Vagina (tissue), 2 donors: ENCODE measurements at regions not wholly inside any gene's neighbourhood (a gene's known extent, or its start where the extent isn't known, plus 50 kb on each side); places are given as distances from the start of the nearest gene placed in this dataset.
"Not testable (repeated sequence)": the region's sequence is repeated elsewhere in the genome, so short reads cannot be mapped to it uniquely, and the experiment has no call there.

Experiments
- DNase-seq, 2 donors: peaks; one replicate each; pipeline ENCODE4 v3.0.0-alpha.2; 2017; ENCODE audit errors: extremely low spot score in 2 of 2
- H3K27ac ChIP-seq: fragments of 200-600 bp; sonication (generic); one replicate; pipeline ENCODE4 v1.5.1; 2019
- H3K27me3 ChIP-seq: fragments of 200-600 bp; sonication (generic); one replicate; pipeline ENCODE4 v1.5.1; 2019
- H3K36me3 ChIP-seq, 2 donors: fragments of 200-600 bp; sonication (generic); one replicate each; pipeline ENCODE4 v1.5.1; 2017 to 2019
- H3K4me1 ChIP-seq: fragments of 200-600 bp; sonication (generic); one replicate; pipeline ENCODE4 v1.5.1; 2019
- H3K4me3 ChIP-seq, 2 donors: fragments of 200-600 bp; sonication (generic); 1 replicate in 1 of 2; 2 replicates in 1 of 2; pipeline ENCODE4 v1.5.1; 2016 to 2019
- H3K9me3 ChIP-seq: fragments of 200-600 bp; sonication (generic); one replicate; pipeline ENCODE4 v1.5.1; 2019
- POLR2A ChIP-seq, 2 donors: fragments of 450-650 bp; IDR thresholded peaks; one replicate each; pipeline ENCODE4 v1.6.1; 2017; ENCODE audit warnings: antibody characterized with exemption in 2 of 2, mild to moderate bottlenecking in 2 of 2, moderate library complexity in 2 of 2
- POLR2AphosphoS5 ChIP-seq, 2 donors: sonication (generic); formaldehyde crosslinking; IDR thresholded peaks; one replicate each; pipeline ENCODE4 v1.9.0; 2017; ENCODE audit warnings: antibody characterized with exemption in 2 of 2, mild to moderate bottlenecking in 2 of 2, low read depth in 1 of 2; ENCODE audit not compliant: insufficient read depth in 1 of 2
- intact Hi-C: fragments of 100-400 bp; cut with DNase I; formaldehyde crosslinking; loops from one replicate; pipeline ENCODE4 v1.15.1; 2023
- TF ChIP-seq, protein P1 (sequence below), 3 experiments: fragments of 450-650 bp in 2 of 3; fragments of 200-600 bp in 1 of 3; sonication (generic) in 1 of 3; IDR thresholded peaks; one replicate each; pipeline ENCODE4 v1.5.1; 2017 to 2019; ENCODE audit warnings: antibody characterized with exemption in 3 of 3, mild to moderate bottlenecking in 2 of 3, moderate library complexity in 2 of 3

- no peaks in the 10 kb centered on the region for H3K4me1 ChIP-seq
- intact Hi-C loops = no loop called here
- no peak overlapping the region for H3K4me3 ChIP-seq
- no peak overlapping the region for H3K27ac ChIP-seq
- no peaks in the 10 kb centered on the region for H3K36me3 ChIP-seq
- H3K9me3 ChIP-seq = no peaks in the 10 kb centered on the region
- TF ChIP-seq POLR2A (IDR thresholded peaks at IDR 0.05) (no peak), POLR2AphosphoS5 (IDR thresholded peaks at IDR 0.05; ENCODE audit: insufficient read depth in 1 of 2, low read depth in 1 of 2) (no peak)
- TF ChIP-seq, protein P1, sequence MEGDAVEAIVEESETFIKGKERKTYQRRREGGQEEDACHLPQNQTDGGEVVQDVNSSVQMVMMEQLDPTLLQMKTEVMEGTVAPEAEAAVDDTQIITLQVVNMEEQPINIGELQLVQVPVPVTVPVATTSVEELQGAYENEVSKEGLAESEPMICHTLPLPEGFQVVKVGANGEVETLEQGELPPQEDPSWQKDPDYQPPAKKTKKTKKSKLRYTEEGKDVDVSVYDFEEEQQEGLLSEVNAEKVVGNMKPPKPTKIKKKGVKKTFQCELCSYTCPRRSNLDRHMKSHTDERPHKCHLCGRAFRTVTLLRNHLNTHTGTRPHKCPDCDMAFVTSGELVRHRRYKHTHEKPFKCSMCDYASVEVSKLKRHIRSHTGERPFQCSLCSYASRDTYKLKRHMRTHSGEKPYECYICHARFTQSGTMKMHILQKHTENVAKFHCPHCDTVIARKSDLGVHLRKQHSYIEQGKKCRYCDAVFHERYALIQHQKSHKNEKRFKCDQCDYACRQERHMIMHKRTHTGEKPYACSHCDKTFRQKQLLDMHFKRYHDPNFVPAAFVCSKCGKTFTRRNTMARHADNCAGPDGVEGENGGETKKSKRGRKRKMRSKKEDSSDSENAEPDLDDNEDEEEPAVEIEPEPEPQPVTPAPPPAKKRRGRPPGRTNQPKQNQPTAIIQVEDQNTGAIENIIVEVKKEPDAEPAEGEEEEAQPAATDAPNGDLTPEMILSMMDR (IDR thresholded peaks at IDR 0.05) = no peak
- no peaks in the 10 kb centered on the region for H3K27me3 ChIP-seq
- DNase-seq = no peak
These were observed 1400.7 kb downstream of the CDH8 start for GRCh38 chr16:60635548-60635947.

- H3K4me1 ChIP-seq = no peaks in the 10 kb centered on the region
- H3K4me3 ChIP-seq = no peak overlapping the region
- DNase-seq = no peak
- no peaks in the 10 kb centered on the region for H3K36me3 ChIP-seq
- TF ChIP-seq POLR2AphosphoS5 (IDR thresholded peaks at IDR 0.05; ENCODE audit: insufficient read depth in 1 of 2, low read depth in 1 of 2) = no peak
- TF ChIP-seq, protein P1 (IDR thresholded peaks at IDR 0.05) = no peak
- no peak for TF ChIP-seq POLR2A (IDR thresholded peaks at IDR 0.05)
- intact Hi-C loops = no loop called here
- H3K27ac ChIP-seq = no peak overlapping the region
- no peaks in the 10 kb centered on the region for H3K27me3 ChIP-seq
- H3K9me3 ChIP-seq = no peaks in the 10 kb centered on the region
These were observed 1424.4 kb downstream of the CDH8 start for GRCh38 chr16:60611844-60612243.

DNA sequence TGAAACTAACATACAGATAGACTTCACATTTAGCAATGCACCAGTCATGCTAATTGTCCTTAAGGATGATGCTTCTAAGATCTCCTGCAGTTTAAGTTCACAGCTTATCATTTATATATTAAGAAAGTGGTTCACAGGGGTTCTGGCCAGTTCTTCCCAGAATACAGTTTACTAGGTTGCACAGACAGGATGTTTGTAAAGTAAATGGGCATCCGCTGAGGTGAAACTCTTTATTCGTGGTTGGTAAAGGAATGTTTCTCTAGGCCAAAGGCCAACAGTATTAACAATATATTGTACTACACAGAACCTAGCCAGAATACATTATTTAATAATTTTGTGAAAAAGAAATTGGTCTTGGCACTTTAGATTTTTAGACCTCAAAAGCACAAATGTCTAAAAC lies 1427.3 kb downstream of the CDH8 start:
- H3K27ac ChIP-seq = no peak overlapping the region
- H3K27me3 ChIP-seq = no peaks in the 10 kb centered on the region
- DNase-seq = no peak
- H3K4me1 ChIP-seq = no peaks in the 10 kb centered on the region
- H3K9me3 ChIP-seq = no peaks in the 10 kb centered on the region
- TF ChIP-seq POLR2AphosphoS5 (IDR thresholded peaks at IDR 0.05; ENCODE audit: insufficient read depth in 1 of 2, low read depth in 1 of 2) (no peak), POLR2A (IDR thresholded peaks at IDR 0.05) (no peak)
- TF ChIP-seq, protein P1 (IDR thresholded peaks at IDR 0.05) = no peak
- intact Hi-C loops = no loop called here
- H3K4me3 ChIP-seq = no peak overlapping the region
- H3K36me3 ChIP-seq = no peaks in the 10 kb centered on the region

- H3K4me3 ChIP-seq, intact Hi-C loops, H3K27ac ChIP-seq, DNase-seq, H3K36me3 ChIP-seq, H3K27me3 ChIP-seq, H3K4me1 ChIP-seq, H3K9me3 ChIP-seq: not testable (repeated sequence)
These were observed 1430.6 kb downstream of the CDH8 start for GRCh38 chr16:60605652-60606051.

DNA sequence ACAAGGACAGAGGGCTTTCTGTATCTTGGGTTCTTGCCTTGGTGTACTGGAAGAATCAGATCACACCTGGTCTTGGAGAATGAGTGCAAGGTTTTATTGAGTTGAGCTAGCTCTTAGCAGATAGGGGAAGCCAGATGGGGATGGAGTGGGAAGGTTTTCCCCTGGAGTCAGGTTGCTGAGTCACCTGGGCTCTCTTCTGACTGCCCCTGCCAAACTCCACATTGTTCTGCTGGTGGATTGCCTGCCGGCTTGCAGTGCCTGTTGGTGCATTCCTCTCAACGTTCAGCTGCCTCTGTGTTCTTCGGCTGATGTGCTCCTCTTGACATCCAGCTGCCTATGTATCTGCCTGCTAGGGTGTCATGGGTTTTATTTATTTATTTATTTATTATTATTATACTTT lies 1431.1 kb downstream of the CDH8 start:
- Histone ChIP-seq H3K36me3 (no peaks in the 10 kb centered on the region), H3K9me3 (no peaks in the 10 kb centered on the region), H3K4me1 (no peaks in the 10 kb centered on the region), H3K4me3 (no peak overlapping the region), H3K27me3 (no peaks in the 10 kb centered on the region), H3K27ac (no peak overlapping the region)
- intact Hi-C loops = no loop called here
- TF ChIP-seq POLR2AphosphoS5 (IDR thresholded peaks at IDR 0.05; ENCODE audit: insufficient read depth in 1 of 2, low read depth in 1 of 2) = no peak
- TF ChIP-seq POLR2A (IDR thresholded peaks at IDR 0.05) = no peak
- TF ChIP-seq, protein P1 (IDR thresholded peaks at IDR 0.05) = no peak
- no peak for DNase-seq

- Histone ChIP-seq H3K9me3 (no peaks in the 10 kb centered on the region), H3K36me3 (no peaks in the 10 kb centered on the region), H3K27ac (no peak overlapping the region), H3K27me3 (no peaks in the 10 kb centered on the region), H3K4me3 (no peak overlapping the region), H3K4me1 (no peaks in the 10 kb centered on the region)
- DNase-seq = no peak
- intact Hi-C loops = no loop called here
- TF ChIP-seq POLR2A (IDR thresholded peaks at IDR 0.05) (no peak), POLR2AphosphoS5 (IDR thresholded peaks at IDR 0.05; ENCODE audit: insufficient read depth in 1 of 2, low read depth in 1 of 2) (no peak)
- TF ChIP-seq, protein P1 (IDR thresholded peaks at IDR 0.05) = no peak
These were observed 1449.7 kb downstream of the CDH8 start for GRCh38 chr16:60586493-60586892.
